ENCODE measurements at regions not wholly inside any gene's neighbourhood (a gene's known extent, or its start where the extent isn't known, plus 50 kb on each side); places are given as distances from the start of the nearest gene placed in this dataset.

GRCh38 chr13:91238036-91238435 lies 109.5 kb upstream of the MIR17HG start:
- intact Hi-C loops (cut with micrococcal nuclease) = no loop called here
- Histone ChIP-seq H3K9me2 (replicated peaks; ENCODE audit: low read length) (no peaks in the 10 kb centered on the region), H3K79me2 (ENCODE audit: low read length) (no peaks in the 10 kb centered on the region), H3K36me3 (ENCODE audit: low read depth, low read length) (no peaks in the 10 kb centered on the region), H3K27ac (ENCODE audit: low read length) (no peak overlapping the region), H3K4me1 (ENCODE audit: insufficient read depth, low read length) (no peaks in the 10 kb centered on the region), H2AFZ (ENCODE audit: low read length) (no peak overlapping the region), H3F3A (ENCODE audit: low read length, unreplicated experiment) (no peaks in the 10 kb centered on the region), H3K4me2 (ENCODE audit: low read length) (no peak overlapping the region), H3K27me3 (ENCODE audit: low read length) (peaks cover 17% of the 10 kb centered on the region; the same call in 1 of the 2 replicates), H3K4me3 (ENCODE audit: low read length) (no peak overlapping the region), H3K9ac (ENCODE audit: low read length) (no peak overlapping the region), H4K20me1 (ENCODE audit: low read length) (no peaks in the 10 kb centered on the region), H3K9me3 (ENCODE audit: low read length) (no peaks in the 10 kb centered on the region)
- TF ChIP-seq CTCF (conservative IDR thresholded peaks at IDR 0.05; ENCODE audit: low read depth, low read length) (no peak), EZH2phosphoT487 (IDR thresholded peaks at IDR 0.05; ENCODE audit: borderline replicate concordance, low read length) (no peak), EZH2 (IDR thresholded peaks at IDR 0.05; ENCODE audit: low read length, unreplicated experiment) (no peak)
- BruUV-seq (replicated peaks) = no TSS peak
- DNase-seq = no peak
- ChIA-PET POLR2A (ENCODE audit: unreplicated experiment) (no interaction called here), CTCF (no interaction called here)
- ATAC-seq = no peak

DNA sequence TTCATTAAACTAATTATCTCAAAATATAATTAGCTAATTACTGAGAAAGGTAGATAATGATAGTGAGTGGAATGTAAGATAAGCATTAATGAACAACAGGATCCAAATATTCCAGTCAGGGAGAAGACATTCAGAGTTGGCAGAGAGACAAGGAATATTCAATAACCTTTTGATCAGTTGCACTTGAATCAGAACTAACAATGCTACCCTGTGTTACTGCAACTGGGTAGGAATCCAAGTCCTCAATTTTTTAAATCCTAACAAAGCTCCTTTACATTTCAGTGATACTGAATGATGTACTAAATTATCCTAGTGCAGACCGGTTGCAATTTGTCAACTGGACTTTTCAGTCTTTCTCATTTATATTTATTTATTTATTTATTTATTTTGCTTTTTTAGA lies 107.1 kb upstream of the MIR17HG start:
- no peaks in the 10 kb centered on the region for H3F3A ChIP-seq (ENCODE audit: low read length, unreplicated experiment)
- intact Hi-C loops (cut with micrococcal nuclease) = no loop called here
- DNase-seq = no peak
- no peak overlapping the region for H3K4me2 ChIP-seq (ENCODE audit: low read length)
- POLR2A ChIA-PET (ENCODE audit: unreplicated experiment) = no interaction called here
- ATAC-seq = no peak
- no peaks in the 10 kb centered on the region for H3K9me2 ChIP-seq (replicated peaks; ENCODE audit: low read length)
- H3K36me3 ChIP-seq (ENCODE audit: low read depth, low read length) = no peaks in the 10 kb centered on the region
- H3K27me3 ChIP-seq (ENCODE audit: low read length) = peaks cover 11% of the 10 kb centered on the region; the same call in 1 of the 2 replicates
- CTCF ChIA-PET = no interaction called here
- no peaks in the 10 kb centered on the region for H3K79me2 ChIP-seq (ENCODE audit: low read length)
- no peak overlapping the region for H3K27ac ChIP-seq (ENCODE audit: low read length)
- H3K4me3 ChIP-seq (ENCODE audit: low read length) = no peak overlapping the region
- no peaks in the 10 kb centered on the region for H3K9me3 ChIP-seq (ENCODE audit: low read length)
- no peaks in the 10 kb centered on the region for H3K4me1 ChIP-seq (ENCODE audit: insufficient read depth, low read length)
- H3K9ac ChIP-seq (ENCODE audit: low read length) = no peak overlapping the region
- H4K20me1 ChIP-seq (ENCODE audit: low read length) = no peaks in the 10 kb centered on the region
- no peak for TF ChIP-seq EZH2 (IDR thresholded peaks at IDR 0.05; ENCODE audit: low read length, unreplicated experiment)
- TF ChIP-seq EZH2phosphoT487 (IDR thresholded peaks at IDR 0.05; ENCODE audit: borderline replicate concordance, low read length) = no peak
- no peak for TF ChIP-seq CTCF (conservative IDR thresholded peaks at IDR 0.05; ENCODE audit: low read depth, low read length)
- BruUV-seq (replicated peaks) = no TSS peak
- no peak overlapping the region for H2AFZ ChIP-seq (ENCODE audit: low read length)

- CTCF ChIA-PET = no interaction called here
- Histone ChIP-seq H3K79me2 (ENCODE audit: low read length) (no peaks in the 10 kb centered on the region), H3K36me3 (ENCODE audit: low read depth, low read length) (no peaks in the 10 kb centered on the region), H2AFZ (ENCODE audit: low read length) (no peak overlapping the region), H3K4me2 (ENCODE audit: low read length) (no peak overlapping the region), H3K9me2 (replicated peaks; ENCODE audit: low read length) (no peaks in the 10 kb centered on the region), H3K9me3 (ENCODE audit: low read length) (no peaks in the 10 kb centered on the region), H3K27ac (ENCODE audit: low read length) (no peak overlapping the region), H3K27me3 (ENCODE audit: low read length) (peaks cover 9% of the 10 kb centered on the region; the same call in 1 of the 2 replicates), H3K9ac (ENCODE audit: low read length) (no peak overlapping the region), H3K4me3 (ENCODE audit: low read length) (no peak overlapping the region), H4K20me1 (ENCODE audit: low read length) (no peaks in the 10 kb centered on the region), H3K4me1 (ENCODE audit: insufficient read depth, low read length) (no peaks in the 10 kb centered on the region), H3F3A (ENCODE audit: low read length, unreplicated experiment) (no peaks in the 10 kb centered on the region)
- intact Hi-C loops (cut with micrococcal nuclease) = no loop called here
- POLR2A ChIA-PET (ENCODE audit: unreplicated experiment) = no interaction called here
- DNase-seq = no peak
- no peak for TF ChIP-seq EZH2phosphoT487 (IDR thresholded peaks at IDR 0.05; ENCODE audit: borderline replicate concordance, low read length)
- TF ChIP-seq CTCF (conservative IDR thresholded peaks at IDR 0.05; ENCODE audit: low read depth, low read length) = no peak
- TF ChIP-seq EZH2 (IDR thresholded peaks at IDR 0.05; ENCODE audit: low read length, unreplicated experiment) = no peak
- ATAC-seq = no peak
- no TSS peak for BruUV-seq (replicated peaks)
Measured at GRCh38 chr13:91241221-91241933, 106.1 kb upstream of the MIR17HG start.
